Subcutaneous abdominal adipose tissue (tissue), 5 donors: ENCODE measurements at regions not wholly inside any gene's neighbourhood (a gene's known extent, or its start where the extent isn't known, plus 50 kb on each side); places are given as distances from the start of the nearest gene placed in this dataset.

Source experiments
- H3K27ac ChIP-seq: one replicate; pipeline ENCODE4 v1.7.0; 2013; ENCODE audit warnings: low read depth, mild to moderate bottlenecking, inconsistent platforms, low read length, moderate library complexity
- H3K27me3 ChIP-seq, 5 donors: one replicate each; pipeline ENCODE4 v1.7.0; 2013; ENCODE audit warnings: low read length in 5 of 5, inconsistent platforms in 1 of 5; ENCODE audit not compliant: control insufficient read depth in 5 of 5, insufficient read depth in 4 of 5
- H3K36me3 ChIP-seq, 5 donors: one replicate each; pipeline ENCODE4 v1.7.0; 2013; ENCODE audit warnings: low read length in 5 of 5; ENCODE audit not compliant: control insufficient read depth in 5 of 5, insufficient read depth in 5 of 5
- H3K4me1 ChIP-seq, 5 donors: one replicate each; pipeline ENCODE4 v1.7.0; 2013; ENCODE audit warnings: low read length in 5 of 5, mild to moderate bottlenecking in 3 of 5, moderate library complexity in 1 of 5; ENCODE audit not compliant: control insufficient read depth in 5 of 5, insufficient read depth in 5 of 5
- H3K4me3 ChIP-seq, 5 donors: one replicate each; pipeline ENCODE4 v1.7.0; 2013; ENCODE audit warnings: low read length in 5 of 5, low read depth in 1 of 5
- H3K9ac ChIP-seq, 5 donors: one replicate each; pipeline ENCODE4 v1.7.0; 2013; ENCODE audit warnings: low read length in 5 of 5, mild to moderate bottlenecking in 4 of 5, moderate library complexity in 3 of 5
- H3K9me3 ChIP-seq, 5 donors: one replicate each; pipeline ENCODE4 v1.7.0; 2013; ENCODE audit warnings: low read length in 5 of 5; ENCODE audit not compliant: control insufficient read depth in 5 of 5
- donor health status: healthy.
- donor health status: healthy.
- donor health status: healthy.
- donor health status: healthy.
- donor health status: healthy.

GRCh38 chr18:41126541-41127235, 828.3 kb upstream of the PIK3C3 start:
- Histone ChIP-seq H3K4me3 (no peak overlapping the region), H3K4me1 (no peaks in the 10 kb centered on the region), H3K36me3 (no peaks in the 10 kb centered on the region), H3K9ac (no peak overlapping the region), H3K27ac (no peak overlapping the region), H3K27me3 (no peaks in the 10 kb centered on the region), H3K9me3 (peaks cover 0 to 2% (median 0%) of the 10 kb centered on the region in 5 donors)

- Histone ChIP-seq H3K36me3 (no peaks in the 10 kb centered on the region), H3K9ac (no peak overlapping the region), H3K27ac (no peak overlapping the region), H3K4me3 (no peak overlapping the region), H3K4me1 (no peaks in the 10 kb centered on the region), H3K27me3 (no peaks in the 10 kb centered on the region), H3K9me3 (peaks cover 0 to 3% (median 0%) of the 10 kb centered on the region in 5 donors)
These were observed 833.8 kb upstream of the PIK3C3 start for GRCh38 chr18:41121116-41121826.

DNA sequence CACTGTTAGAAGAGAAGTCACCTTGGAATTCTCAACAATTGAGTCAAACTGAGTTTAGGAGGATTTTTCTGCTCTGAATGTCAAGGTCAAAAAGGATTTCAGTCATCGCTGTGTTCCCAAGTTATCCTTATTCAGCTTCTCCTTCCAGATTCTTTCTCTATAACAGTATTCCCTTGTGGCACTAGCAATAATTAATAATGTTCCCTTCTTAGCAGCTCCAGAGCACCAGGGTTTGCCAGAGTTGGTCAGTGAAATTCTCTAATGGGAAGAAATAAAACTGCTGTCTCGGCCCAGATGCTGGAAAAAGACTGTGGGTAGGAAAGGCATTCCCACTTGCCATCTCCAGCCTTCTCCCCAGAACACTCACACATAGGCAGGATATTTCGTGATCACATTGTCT, 836.0 kb upstream of the PIK3C3 start:
- Histone ChIP-seq H3K4me1 (no peaks in the 10 kb centered on the region), H3K4me3 (no peak overlapping the region), H3K27ac (no peak overlapping the region), H3K36me3 (no peaks in the 10 kb centered on the region), H3K9ac (no peak overlapping the region), H3K27me3 (no peaks in the 10 kb centered on the region), H3K9me3 (peaks cover 0 to 3% (median 0%) of the 10 kb centered on the region in 5 donors)

DNA sequence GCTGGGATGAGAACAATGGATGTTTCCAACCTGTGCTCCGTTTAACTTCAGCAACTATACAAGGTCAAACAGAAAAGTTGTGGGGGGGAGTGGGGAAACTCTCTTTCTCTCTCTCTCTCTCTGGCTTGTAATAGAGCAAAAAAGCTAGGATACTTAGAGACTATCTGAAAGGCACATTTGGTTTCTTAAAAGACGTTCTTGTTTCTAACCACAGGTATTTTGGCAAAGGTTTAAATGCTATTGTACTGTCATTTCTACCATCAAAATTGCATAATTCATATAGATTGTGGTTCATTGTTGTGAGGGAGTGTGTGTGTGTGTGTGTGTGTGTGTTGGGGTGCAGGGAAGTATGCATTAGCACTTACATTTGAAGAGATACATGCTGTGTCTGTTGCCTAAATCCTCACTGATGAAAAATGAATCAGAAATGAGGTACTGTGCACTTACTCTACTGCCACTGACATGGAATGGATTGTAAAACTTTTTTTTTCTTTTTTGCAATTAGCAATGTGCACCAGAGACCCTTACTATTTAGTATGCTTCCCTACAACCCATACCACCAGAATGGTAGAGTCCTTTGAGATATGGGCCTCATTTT, 841.0 kb upstream of the PIK3C3 start:
- H3K9me3 ChIP-seq, result peaks cover 0 to 10% (median 0%) of the 10 kb centered on the region in 5 donors
- H3K36me3 ChIP-seq, result no peaks in the 10 kb centered on the region
- no peaks in the 10 kb centered on the region for H3K4me1 ChIP-seq
- no peak overlapping the region for H3K9ac ChIP-seq
- no peaks in the 10 kb centered on the region for H3K27me3 ChIP-seq
- no peak overlapping the region for H3K27ac ChIP-seq
- H3K4me3 ChIP-seq, result no peak overlapping the region

GRCh38 chr18:41099451-41099850, 855.6 kb upstream of the PIK3C3 start:
- Histone ChIP-seq H3K36me3 (no peaks in the 10 kb centered on the region), H3K9me3 (peaks cover 0 to 3% (median 0%) of the 10 kb centered on the region in 5 donors), H3K4me1 (no peaks in the 10 kb centered on the region), H3K4me3 (no peak overlapping the region), H3K27me3 (no peaks in the 10 kb centered on the region), H3K27ac (no peak overlapping the region), H3K9ac (no peak overlapping the region)

- Histone ChIP-seq H3K27me3 (no peaks in the 10 kb centered on the region), H3K4me1 (no peaks in the 10 kb centered on the region), H3K9me3 (no peaks in the 10 kb centered on the region), H3K36me3 (no peaks in the 10 kb centered on the region), H3K4me3 (no peak overlapping the region), H3K9ac (no peak overlapping the region), H3K27ac (no peak overlapping the region)
These were observed 858.5 kb upstream of the PIK3C3 start for GRCh38 chr18:41096504-41096903.

GRCh38 chr18:41077076-41077475, 878.0 kb upstream of the PIK3C3 start:
- Histone ChIP-seq H3K27me3 (no peaks in the 10 kb centered on the region), H3K9ac (no peak overlapping the region), H3K4me1 (no peaks in the 10 kb centered on the region), H3K4me3 (no peak overlapping the region), H3K36me3 (no peaks in the 10 kb centered on the region), H3K27ac (no peak overlapping the region), H3K9me3 (no peaks in the 10 kb centered on the region)

DNA sequence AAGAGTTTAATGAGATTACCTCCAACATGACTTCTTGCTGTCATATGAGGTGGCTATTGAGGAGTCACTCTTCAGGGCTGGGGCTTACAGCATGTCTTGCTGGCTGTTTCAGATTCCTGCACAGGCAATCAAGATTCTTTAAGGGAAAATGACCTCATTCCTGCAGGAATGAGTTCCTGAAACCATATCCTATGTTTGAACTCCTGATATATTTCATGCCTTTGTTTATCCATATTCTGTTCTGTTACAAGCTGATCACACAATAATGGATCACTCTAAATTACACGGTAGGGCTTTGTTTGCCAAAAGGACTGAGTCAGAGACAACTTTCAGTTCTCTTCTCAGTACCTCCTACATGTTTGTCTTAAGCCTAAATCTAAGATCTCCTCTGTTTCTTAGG, 879.8 kb upstream of the PIK3C3 start:
- Histone ChIP-seq H3K4me1 (no peaks in the 10 kb centered on the region), H3K9ac (no peak overlapping the region), H3K36me3 (no peaks in the 10 kb centered on the region), H3K27me3 (no peaks in the 10 kb centered on the region), H3K9me3 (peaks cover 0 to 3% (median 0%) of the 10 kb centered on the region in 5 donors), H3K4me3 (no peak overlapping the region), H3K27ac (no peak overlapping the region)

GRCh38 chr18:41073372-41073954, 881.6 kb upstream of the PIK3C3 start:
- Histone ChIP-seq H3K27ac (no peak overlapping the region), H3K36me3 (no peaks in the 10 kb centered on the region), H3K9ac (no peak overlapping the region), H3K4me3 (no peak overlapping the region), H3K4me1 (no peaks in the 10 kb centered on the region), H3K27me3 (no peaks in the 10 kb centered on the region), H3K9me3 (peaks cover 0 to 3% (median 0%) of the 10 kb centered on the region in 5 donors)

DNA sequence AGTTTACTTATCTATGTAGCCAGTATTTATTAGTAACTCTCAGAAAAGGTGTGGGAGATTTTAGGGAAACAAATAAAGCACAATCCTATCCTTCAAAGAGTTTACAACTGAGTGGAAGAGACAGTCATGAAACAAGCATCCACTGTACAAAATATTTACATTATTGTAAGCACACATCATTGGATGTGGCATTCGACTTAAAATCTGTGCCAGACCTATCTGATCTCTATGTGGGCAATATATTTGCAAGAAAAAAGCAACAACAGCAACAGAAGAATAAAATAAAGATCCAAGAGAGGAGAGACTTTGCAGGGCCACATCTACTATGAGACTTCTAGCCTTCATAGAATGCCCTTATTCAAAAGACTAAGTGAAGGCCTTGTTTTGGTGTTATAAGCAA, 882.1 kb upstream of the PIK3C3 start:
- H3K4me1 ChIP-seq, result no peaks in the 10 kb centered on the region
- H3K9me3 ChIP-seq, result peaks cover 0 to 3% (median 0%) of the 10 kb centered on the region in 5 donors
- H3K27ac ChIP-seq, result no peak overlapping the region
- no peak overlapping the region for H3K9ac ChIP-seq
- H3K27me3 ChIP-seq, result no peaks in the 10 kb centered on the region
- H3K4me3 ChIP-seq, result no peak overlapping the region
- no peaks in the 10 kb centered on the region for H3K36me3 ChIP-seq
